ENCODE measurements at regions not wholly inside any gene's neighbourhood (a gene's known extent, or its start where the extent isn't known, plus 50 kb on each side); places are given as distances from the start of the nearest gene placed in this dataset.

DNA sequence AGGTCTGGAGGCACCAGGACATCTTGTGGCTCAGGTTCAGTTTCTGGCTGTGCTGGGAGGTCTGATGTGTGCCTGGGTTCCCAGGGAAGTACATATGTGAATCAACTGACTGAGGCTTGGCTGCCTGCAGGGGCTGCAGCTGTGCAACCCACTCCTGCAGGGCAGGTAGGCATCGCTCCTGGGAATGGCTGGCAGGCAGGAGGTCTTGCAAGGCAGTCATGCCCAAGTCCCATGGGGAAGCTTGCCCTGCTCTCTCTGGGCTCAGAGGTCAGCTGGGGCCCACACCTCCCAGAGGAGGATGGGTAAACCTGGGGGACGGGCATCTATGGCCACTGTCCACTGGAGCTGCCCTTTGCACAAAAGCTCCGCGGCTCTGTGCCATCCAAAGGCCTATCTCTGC lies 1141.8 kb downstream of the SLITRK1 start:
- TF ChIP-seq POLR2AphosphoS5 (IDR thresholded peaks at IDR 0.05; ENCODE audit: borderline replicate concordance, low read depth, low read length) = no peak
- TF ChIP-seq EZH2 (IDR thresholded peaks at IDR 0.05) = no peak

Data from SK-N-MC (cell line).